ENCODE measurements at regions not wholly inside any gene's neighbourhood (a gene's known extent, or its start where the extent isn't known, plus 50 kb on each side); places are given as distances from the start of the nearest gene placed in this dataset.

GRCh38 chr10:128960517-128960916 lies 506.5 kb upstream of the MGMT start:
- no peak for DNase-seq

GRCh38 chr10:128962182-128962581 lies 504.9 kb upstream of the MGMT start:
- no peak for DNase-seq

- no peak for DNase-seq
These were observed 503.6 kb upstream of the MGMT start for GRCh38 chr10:128963211-128964099.

- no peak for DNase-seq
These were observed 503.0 kb upstream of the MGMT start for GRCh38 chr10:128964100-128964403.

- no peak for DNase-seq
These were observed 498.9 kb upstream of the MGMT start for GRCh38 chr10:128967980-128968756.

GRCh38 chr10:128969551-128969950 lies 497.5 kb upstream of the MGMT start:
- DNase-seq: no peak

- DNase-seq: no peak
These were observed 495.5 kb upstream of the MGMT start for GRCh38 chr10:128971374-128972035.

- no peak for DNase-seq
These were observed 495.0 kb upstream of the MGMT start for GRCh38 chr10:128972036-128972405.

GRCh38 chr10:128973221-128973620 lies 493.8 kb upstream of the MGMT start:
- DNase-seq: no peak

GRCh38 chr10:128976856-128977255 lies 490.2 kb upstream of the MGMT start:
- no peak for DNase-seq

GRCh38 chr10:128978211-128978610 lies 488.8 kb upstream of the MGMT start:
- no peak for DNase-seq

- DNase-seq: no peak
These were observed 487.6 kb upstream of the MGMT start for GRCh38 chr10:128979405-128979804.

- no peak for DNase-seq
These were observed 485.8 kb upstream of the MGMT start for GRCh38 chr10:128981251-128981650.

- DNase-seq: no peak
These were observed 485.0 kb upstream of the MGMT start for GRCh38 chr10:128981881-128982615.

GRCh38 chr10:128982616-128982915 lies 484.5 kb upstream of the MGMT start:
- no peak for DNase-seq

GRCh38 chr10:128985036-128985435 lies 482.0 kb upstream of the MGMT start:
- no peak for DNase-seq

- no peak for DNase-seq
These were observed 476.1 kb upstream of the MGMT start for GRCh38 chr10:128990986-128991385.

GRCh38 chr10:128992770-128993169 lies 474.3 kb upstream of the MGMT start:
- DNase-seq: no peak

- DNase-seq: no peak
These were observed 473.6 kb upstream of the MGMT start for GRCh38 chr10:128993443-128993842.

- DNase-seq: no peak
These were observed 473.0 kb upstream of the MGMT start for GRCh38 chr10:128993911-128994538.

GRCh38 chr10:128994598-128995143 lies 472.4 kb upstream of the MGMT start:
- no peak for DNase-seq

- no peak for DNase-seq
These were observed 471.4 kb upstream of the MGMT start for GRCh38 chr10:128995676-128996075.

GRCh38 chr10:128996092-128996491 lies 470.9 kb upstream of the MGMT start:
- no peak for DNase-seq
